ENCODE measurements at regions not wholly inside any gene's neighbourhood (a gene's known extent, or its start where the extent isn't known, plus 50 kb on each side); places are given as distances from the start of the nearest gene placed in this dataset.

GRCh38 chr14:40452674-40453073, 1020.4 kb upstream of the FBXO33 start:
- POLR2A ChIA-PET (ENCODE audit: unreplicated experiment): no interaction called here
- intact Hi-C loops (cut with micrococcal nuclease): no loop called here
- BruUV-seq (replicated peaks): no TSS peak

GRCh38 chr14:40447017-40447416, 1014.8 kb upstream of the FBXO33 start:
- TF ChIP-seq EZH2 (IDR thresholded peaks at IDR 0.05; ENCODE audit: low read length, unreplicated experiment) (no peak), EZH2phosphoT487 (IDR thresholded peaks at IDR 0.05; ENCODE audit: borderline replicate concordance, low read length) (no peak), CTCF (conservative IDR thresholded peaks at IDR 0.05; ENCODE audit: low read depth, low read length) (no peak)
- CTCF ChIA-PET: no interaction called here
- Histone ChIP-seq H2AFZ (ENCODE audit: low read length) (no peak overlapping the region), H3K9ac (ENCODE audit: low read length) (no peak overlapping the region), H3K36me3 (ENCODE audit: low read depth, low read length) (no peaks in the 10 kb centered on the region), H3K79me2 (ENCODE audit: low read length) (no peaks in the 10 kb centered on the region), H3K27ac (ENCODE audit: low read length) (no peak overlapping the region), H3K27me3 (ENCODE audit: low read length) (no peaks in the 10 kb centered on the region), H3K4me2 (ENCODE audit: low read length) (no peak overlapping the region), H3F3A (ENCODE audit: low read length, unreplicated experiment) (no peaks in the 10 kb centered on the region), H3K9me3 (ENCODE audit: low read length) (no peaks in the 10 kb centered on the region), H4K20me1 (ENCODE audit: low read length) (no peaks in the 10 kb centered on the region), H3K4me1 (ENCODE audit: insufficient read depth, low read length) (no peaks in the 10 kb centered on the region), H3K9me2 (replicated peaks; ENCODE audit: low read length) (no peaks in the 10 kb centered on the region), H3K4me3 (ENCODE audit: low read length) (no peak overlapping the region)
- intact Hi-C loops (cut with micrococcal nuclease): no loop called here
- ATAC-seq (no peak), DNase-seq (no peak)
- POLR2A ChIA-PET (ENCODE audit: unreplicated experiment): no interaction called here
- no TSS peak for BruUV-seq (replicated peaks)

More at GRCh38 chr14:40452674-40453073, 1020.4 kb upstream of the FBXO33 start:
- H3F3A ChIP-seq (ENCODE audit: low read length, unreplicated experiment): no peaks in the 10 kb centered on the region
- ATAC-seq: no peak
- H3K9me2 ChIP-seq (replicated peaks; ENCODE audit: low read length): no peaks in the 10 kb centered on the region
- no peaks in the 10 kb centered on the region for H3K9me3 ChIP-seq (ENCODE audit: low read length)
- no peak overlapping the region for H2AFZ ChIP-seq (ENCODE audit: low read length)
- TF ChIP-seq CTCF (conservative IDR thresholded peaks at IDR 0.05; ENCODE audit: low read depth, low read length) (no peak), EZH2 (IDR thresholded peaks at IDR 0.05; ENCODE audit: low read length, unreplicated experiment) (no peak)
- no peak overlapping the region for H3K9ac ChIP-seq (ENCODE audit: low read length)
- no peak for DNase-seq
- H3K79me2 ChIP-seq (ENCODE audit: low read length): no peaks in the 10 kb centered on the region
- H3K27me3 ChIP-seq (ENCODE audit: low read length): no peaks in the 10 kb centered on the region
- H3K27ac ChIP-seq (ENCODE audit: low read length): no peak overlapping the region
- no peak overlapping the region for H3K4me3 ChIP-seq (ENCODE audit: low read length)
- no peaks in the 10 kb centered on the region for H3K4me1 ChIP-seq (ENCODE audit: insufficient read depth, low read length)
- H3K36me3 ChIP-seq (ENCODE audit: low read depth, low read length): no peaks in the 10 kb centered on the region
- CTCF ChIA-PET: no interaction called here
- H4K20me1 ChIP-seq (ENCODE audit: low read length): no peaks in the 10 kb centered on the region
- H3K4me2 ChIP-seq (ENCODE audit: low read length): no peak overlapping the region

GRCh38 chr14:40445020-40445419, 1012.8 kb upstream of the FBXO33 start:
- Histone ChIP-seq H3K9me2 (replicated peaks; ENCODE audit: low read length) (no peaks in the 10 kb centered on the region), H3F3A (ENCODE audit: low read length, unreplicated experiment) (no peaks in the 10 kb centered on the region), H3K9ac (ENCODE audit: low read length) (no peak overlapping the region), H3K4me2 (ENCODE audit: low read length) (no peak overlapping the region), H3K4me3 (ENCODE audit: low read length) (no peak overlapping the region), H2AFZ (ENCODE audit: low read length) (no peak overlapping the region), H4K20me1 (ENCODE audit: low read length) (no peaks in the 10 kb centered on the region), H3K36me3 (ENCODE audit: low read depth, low read length) (no peaks in the 10 kb centered on the region), H3K9me3 (ENCODE audit: low read length) (no peaks in the 10 kb centered on the region), H3K27me3 (ENCODE audit: low read length) (no peaks in the 10 kb centered on the region), H3K27ac (ENCODE audit: low read length) (no peak overlapping the region), H3K79me2 (ENCODE audit: low read length) (no peaks in the 10 kb centered on the region), H3K4me1 (ENCODE audit: insufficient read depth, low read length) (no peaks in the 10 kb centered on the region)
- ChIA-PET CTCF (no interaction called here), POLR2A (ENCODE audit: unreplicated experiment) (no interaction called here)
- BruUV-seq (replicated peaks): no TSS peak
- DNase-seq (no peak), ATAC-seq (no peak)
- intact Hi-C loops (cut with micrococcal nuclease): no loop called here
- no peak for TF ChIP-seq CTCF (conservative IDR thresholded peaks at IDR 0.05; ENCODE audit: low read depth, low read length)
- TF ChIP-seq EZH2 (IDR thresholded peaks at IDR 0.05; ENCODE audit: low read length, unreplicated experiment): no peak
- no peak for TF ChIP-seq EZH2phosphoT487 (IDR thresholded peaks at IDR 0.05; ENCODE audit: borderline replicate concordance, low read length)
